ENCODE measurements at regions not wholly inside any gene's neighbourhood (a gene's known extent, or its start where the extent isn't known, plus 50 kb on each side); places are given as distances from the start of the nearest gene placed in this dataset.

DNA sequence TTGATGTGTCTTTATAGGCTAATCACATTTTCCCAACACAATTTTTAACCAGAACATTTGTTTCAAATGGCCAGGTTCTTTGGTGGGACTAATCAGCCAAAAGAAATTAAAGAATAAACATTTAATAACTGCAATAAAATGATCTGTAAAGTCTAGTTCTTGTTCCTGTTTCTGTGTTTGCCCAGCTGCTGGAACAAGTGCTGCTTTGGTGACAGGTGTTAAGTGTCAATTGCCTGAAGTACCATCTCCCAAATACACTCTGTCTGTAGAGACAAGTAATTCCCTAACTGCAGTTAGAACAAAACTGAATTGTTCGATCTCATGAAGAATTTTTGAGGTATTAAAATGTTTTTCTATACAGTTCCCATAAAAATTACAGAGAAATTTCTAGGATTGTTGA lies 402.3 kb upstream of the CHD1 start:
- TF ChIP-seq POLR2AphosphoS5 (IDR thresholded peaks at IDR 0.05; ENCODE audit: borderline replicate concordance, low read depth, low read length) (no peak), EZH2 (IDR thresholded peaks at IDR 0.05) (no peak)
